ENCODE measurements at regions not wholly inside any gene's neighbourhood (a gene's known extent, or its start where the extent isn't known, plus 50 kb on each side); places are given as distances from the start of the nearest gene placed in this dataset.

DNA sequence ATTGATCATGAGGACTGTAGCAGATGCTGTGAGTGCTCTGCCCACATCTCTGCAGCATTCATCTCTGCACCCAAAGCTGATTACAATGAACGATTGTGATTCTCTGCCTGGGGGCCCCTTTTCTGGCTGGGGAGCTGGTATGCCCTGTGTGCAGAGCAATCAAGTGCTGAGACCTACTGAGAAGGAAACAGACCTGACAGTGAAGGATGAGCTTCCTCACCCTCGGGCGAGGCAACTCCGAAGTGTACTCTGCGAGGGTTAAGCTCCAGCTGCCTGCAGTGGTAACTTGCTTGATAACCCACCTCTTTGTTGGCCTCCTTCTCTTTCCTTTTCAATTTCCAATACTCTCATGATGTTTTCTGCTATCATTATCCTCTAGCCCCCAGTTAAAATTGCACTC is 56.0 kb upstream of the ADRA1D start:
- no peak overlapping the region for H3K27ac ChIP-seq

GRCh38 chr20:4304601-4305000 is 55.5 kb upstream of the ADRA1D start:
- H3K4me3 ChIP-seq: no peak overlapping the region
- DNase-seq (ENCODE audit: low spot score in 2 of 2): no peak
- no peaks in the 10 kb centered on the region for H3K4me1 ChIP-seq
- TF ChIP-seq POLR2AphosphoS5 (IDR thresholded peaks at IDR 0.05): no peak
- no peak for TF ChIP-seq POLR2A (IDR thresholded peaks at IDR 0.05)
- TF ChIP-seq, protein P1, sequence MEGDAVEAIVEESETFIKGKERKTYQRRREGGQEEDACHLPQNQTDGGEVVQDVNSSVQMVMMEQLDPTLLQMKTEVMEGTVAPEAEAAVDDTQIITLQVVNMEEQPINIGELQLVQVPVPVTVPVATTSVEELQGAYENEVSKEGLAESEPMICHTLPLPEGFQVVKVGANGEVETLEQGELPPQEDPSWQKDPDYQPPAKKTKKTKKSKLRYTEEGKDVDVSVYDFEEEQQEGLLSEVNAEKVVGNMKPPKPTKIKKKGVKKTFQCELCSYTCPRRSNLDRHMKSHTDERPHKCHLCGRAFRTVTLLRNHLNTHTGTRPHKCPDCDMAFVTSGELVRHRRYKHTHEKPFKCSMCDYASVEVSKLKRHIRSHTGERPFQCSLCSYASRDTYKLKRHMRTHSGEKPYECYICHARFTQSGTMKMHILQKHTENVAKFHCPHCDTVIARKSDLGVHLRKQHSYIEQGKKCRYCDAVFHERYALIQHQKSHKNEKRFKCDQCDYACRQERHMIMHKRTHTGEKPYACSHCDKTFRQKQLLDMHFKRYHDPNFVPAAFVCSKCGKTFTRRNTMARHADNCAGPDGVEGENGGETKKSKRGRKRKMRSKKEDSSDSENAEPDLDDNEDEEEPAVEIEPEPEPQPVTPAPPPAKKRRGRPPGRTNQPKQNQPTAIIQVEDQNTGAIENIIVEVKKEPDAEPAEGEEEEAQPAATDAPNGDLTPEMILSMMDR (IDR thresholded peaks at IDR 0.05): no peak
- H3K36me3 ChIP-seq: no peaks in the 10 kb centered on the region
- H3K9me3 ChIP-seq: no peaks in the 10 kb centered on the region
- intact Hi-C loops (cut with DNase I; ENCODE audit: low total_unique reads): no loop called here
- H3K27me3 ChIP-seq: no peaks in the 10 kb centered on the region
- no peak overlapping the region for H3K27ac ChIP-seq

More for the DNA sequence above, 56.0 kb upstream of the ADRA1D start:
- intact Hi-C loops (cut with DNase I; ENCODE audit: low total_unique reads): no loop called here
- Histone ChIP-seq H3K27me3 (no peaks in the 10 kb centered on the region), H3K4me1 (no peaks in the 10 kb centered on the region), H3K4me3 (no peak overlapping the region), H3K9me3 (no peaks in the 10 kb centered on the region), H3K36me3 (no peaks in the 10 kb centered on the region)
- no peak for DNase-seq (ENCODE audit: low spot score in 2 of 2)
- TF ChIP-seq, protein P1 (IDR thresholded peaks at IDR 0.05): no peak
- TF ChIP-seq POLR2AphosphoS5 (IDR thresholded peaks at IDR 0.05) (no peak), POLR2A (IDR thresholded peaks at IDR 0.05) (no peak)

GRCh38 chr20:4303136-4303535 is 54.0 kb upstream of the ADRA1D start:
- DNase-seq (ENCODE audit: low spot score in 2 of 2): no peak
- TF ChIP-seq POLR2AphosphoS5 (IDR thresholded peaks at IDR 0.05) (no peak), POLR2A (IDR thresholded peaks at IDR 0.05) (no peak)
- TF ChIP-seq, protein P1 (IDR thresholded peaks at IDR 0.05): no peak
- intact Hi-C loops (cut with DNase I; ENCODE audit: low total_unique reads): no loop called here
- H3K9me3 ChIP-seq: no peaks in the 10 kb centered on the region
- no peaks in the 10 kb centered on the region for H3K4me1 ChIP-seq
- no peak overlapping the region for H3K4me3 ChIP-seq
- H3K27ac ChIP-seq: no peak overlapping the region
- H3K27me3 ChIP-seq: no peaks in the 10 kb centered on the region
- H3K36me3 ChIP-seq: no peaks in the 10 kb centered on the region

GRCh38 chr20:4300921-4301320 is 51.8 kb upstream of the ADRA1D start:
- TF ChIP-seq, protein P1 (IDR thresholded peaks at IDR 0.05): no peak
- no peak for TF ChIP-seq POLR2A (IDR thresholded peaks at IDR 0.05)
- TF ChIP-seq POLR2AphosphoS5 (IDR thresholded peaks at IDR 0.05): no peak
- H3K9me3 ChIP-seq: no peaks in the 10 kb centered on the region
- H3K4me3 ChIP-seq: no peak overlapping the region
- no peaks in the 10 kb centered on the region for H3K27me3 ChIP-seq
- no peak overlapping the region for H3K27ac ChIP-seq
- H3K36me3 ChIP-seq: no peaks in the 10 kb centered on the region
- intact Hi-C loops (cut with DNase I; ENCODE audit: low total_unique reads): no loop called here
- DNase-seq (ENCODE audit: low spot score in 2 of 2): no peak
- H3K4me1 ChIP-seq: no peaks in the 10 kb centered on the region

DNA sequence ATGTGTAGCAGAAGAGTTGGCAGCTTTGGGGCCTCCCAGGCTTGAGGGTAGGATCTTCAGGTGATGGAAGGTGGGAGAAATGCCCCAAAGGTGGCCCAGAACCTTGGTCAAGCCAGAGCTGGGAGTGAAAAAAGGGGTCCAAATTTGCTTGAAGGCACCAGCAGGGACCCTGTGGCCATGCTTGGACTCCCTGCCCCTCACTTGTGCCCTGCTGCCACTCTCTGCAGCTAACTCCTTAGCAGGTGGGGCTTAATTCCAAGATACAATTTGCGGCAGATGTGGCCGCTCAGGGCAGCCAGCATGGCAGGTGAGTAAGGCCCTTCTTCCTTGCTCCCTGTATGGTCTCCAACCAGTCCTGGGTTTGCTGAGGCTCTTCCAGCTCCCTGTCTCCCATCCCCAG is 51.3 kb upstream of the ADRA1D start:
- no peaks in the 10 kb centered on the region for H3K27me3 ChIP-seq
- H3K4me1 ChIP-seq: no peaks in the 10 kb centered on the region
- no peaks in the 10 kb centered on the region for H3K9me3 ChIP-seq
- no peak overlapping the region for H3K27ac ChIP-seq
- H3K4me3 ChIP-seq: no peak overlapping the region
- TF ChIP-seq POLR2AphosphoS5 (IDR thresholded peaks at IDR 0.05) (no peak), POLR2A (IDR thresholded peaks at IDR 0.05) (no peak)
- TF ChIP-seq, protein P1 (IDR thresholded peaks at IDR 0.05): no peak
- H3K36me3 ChIP-seq: no peaks in the 10 kb centered on the region
- intact Hi-C loops (cut with DNase I; ENCODE audit: low total_unique reads): no loop called here
- DNase-seq (ENCODE audit: low spot score in 2 of 2): no peak
